Amygdala (tissue), 56 donors: ENCODE measurements at regions not wholly inside any gene's neighbourhood (a gene's known extent, or its start where the extent isn't known, plus 50 kb on each side); places are given as distances from the start of the nearest gene placed in this dataset.

Experiments
- DNase-seq, 56 donors: peaks; one replicate each; lab custom pipeline; 2025; lab: John Stamatoyannopoulos, UW

DNA sequence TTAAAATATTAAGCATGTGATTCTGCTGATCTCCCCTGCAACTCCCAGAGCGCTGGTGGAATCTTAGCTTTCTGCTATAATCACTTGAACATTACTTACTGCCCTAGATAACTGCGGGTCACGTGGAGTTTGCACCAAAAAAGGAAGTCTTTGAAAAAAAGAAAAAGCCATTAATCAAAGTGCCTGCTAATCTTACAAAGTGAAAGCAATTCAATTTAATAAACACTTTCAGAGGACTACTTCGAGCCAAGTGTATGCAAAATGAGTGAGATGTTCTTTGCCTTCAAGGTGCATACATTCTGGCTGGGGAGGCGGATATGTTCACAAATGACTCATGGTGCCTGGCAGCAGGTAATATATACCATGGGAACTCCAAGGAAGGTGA lies 109.9 kb upstream of the GAP43 start:
- DNase-seq = peak in 1 of 56 donors; percentile 8

DNA sequence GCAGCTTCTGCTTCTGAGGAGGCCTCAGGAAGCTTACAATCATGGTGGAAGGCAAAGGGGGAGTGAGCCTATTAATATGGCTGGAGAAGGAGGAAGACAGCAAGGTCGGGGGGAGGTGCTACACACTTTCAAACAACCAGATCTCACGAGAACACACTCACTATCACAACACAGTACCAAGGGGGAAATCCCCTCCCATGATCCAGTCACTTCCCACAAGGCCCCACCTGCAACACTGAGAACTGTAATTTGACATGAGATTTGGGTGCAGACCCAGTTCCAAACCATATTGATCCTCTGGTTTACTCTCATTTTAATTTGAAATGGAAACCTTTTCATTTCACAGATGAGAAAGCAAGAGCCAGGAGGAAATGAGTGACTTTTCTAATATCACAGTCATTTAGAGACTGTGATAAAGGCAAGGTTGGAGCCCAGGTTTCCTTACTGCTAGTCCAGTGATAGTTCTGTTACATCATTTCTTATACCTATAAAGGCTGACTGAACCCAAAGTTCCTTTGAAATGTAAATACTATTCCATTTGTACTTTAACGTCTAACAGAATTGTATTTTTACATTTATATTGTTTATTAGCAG lies 105.8 kb upstream of the GAP43 start:
- DNase-seq = no peak

DNA sequence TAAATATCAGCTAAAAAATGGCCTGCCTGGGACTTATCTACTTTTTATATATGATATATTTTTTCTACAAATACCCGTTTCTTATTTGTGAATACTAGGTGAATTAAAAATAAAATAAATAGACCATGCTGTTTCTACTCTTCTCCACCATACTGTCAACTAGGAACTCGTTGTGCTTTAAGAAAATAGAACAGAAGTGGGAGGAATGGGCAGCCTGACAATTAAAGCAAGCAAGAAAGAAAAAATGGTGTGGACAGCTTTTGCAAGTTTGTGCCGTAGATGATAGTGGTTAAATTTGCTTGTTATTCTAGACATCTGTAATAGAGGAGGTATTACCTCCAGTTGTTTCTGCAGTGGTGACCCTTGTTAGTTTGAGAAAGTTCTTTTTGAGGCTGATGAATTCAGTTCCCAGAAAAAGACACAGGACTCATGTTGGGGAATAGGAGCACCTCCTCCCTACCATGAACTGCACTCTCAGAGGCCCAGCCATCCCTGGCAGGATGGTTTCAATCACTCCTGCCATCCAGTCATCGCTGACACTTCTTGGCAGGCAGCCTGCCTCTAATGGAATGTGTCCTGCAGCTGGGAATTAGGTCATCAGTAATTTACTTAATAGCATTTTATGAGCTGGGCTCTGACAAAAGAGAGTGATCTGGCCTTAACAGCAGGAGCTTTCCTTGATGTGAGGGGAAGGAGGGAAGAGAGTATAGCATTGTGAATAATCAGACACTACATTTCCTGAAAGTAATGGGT lies 105.0 kb upstream of the GAP43 start:
- peak in 7 of 56 donors; percentile 1 to 31 (median 7) for DNase-seq

DNA sequence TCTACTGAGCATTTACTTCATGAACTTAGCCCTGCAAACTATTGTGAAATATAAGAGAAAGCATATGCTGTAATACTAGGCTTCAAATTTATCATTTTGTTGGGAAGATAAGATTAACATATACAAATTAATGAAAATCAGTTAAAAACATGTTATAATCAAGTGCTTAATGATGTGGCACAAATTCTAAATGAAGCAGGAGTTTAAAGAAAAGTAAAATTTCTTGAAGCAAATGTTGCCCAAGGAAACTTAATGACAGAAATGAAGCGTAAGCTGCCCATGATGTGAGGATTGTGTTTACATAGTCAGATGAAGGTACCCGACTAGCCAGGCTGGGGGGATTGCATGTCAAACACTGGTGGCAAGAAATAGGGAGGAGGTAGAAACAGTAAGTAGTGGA lies 103.1 kb upstream of the GAP43 start:
- DNase-seq = no peak

DNA sequence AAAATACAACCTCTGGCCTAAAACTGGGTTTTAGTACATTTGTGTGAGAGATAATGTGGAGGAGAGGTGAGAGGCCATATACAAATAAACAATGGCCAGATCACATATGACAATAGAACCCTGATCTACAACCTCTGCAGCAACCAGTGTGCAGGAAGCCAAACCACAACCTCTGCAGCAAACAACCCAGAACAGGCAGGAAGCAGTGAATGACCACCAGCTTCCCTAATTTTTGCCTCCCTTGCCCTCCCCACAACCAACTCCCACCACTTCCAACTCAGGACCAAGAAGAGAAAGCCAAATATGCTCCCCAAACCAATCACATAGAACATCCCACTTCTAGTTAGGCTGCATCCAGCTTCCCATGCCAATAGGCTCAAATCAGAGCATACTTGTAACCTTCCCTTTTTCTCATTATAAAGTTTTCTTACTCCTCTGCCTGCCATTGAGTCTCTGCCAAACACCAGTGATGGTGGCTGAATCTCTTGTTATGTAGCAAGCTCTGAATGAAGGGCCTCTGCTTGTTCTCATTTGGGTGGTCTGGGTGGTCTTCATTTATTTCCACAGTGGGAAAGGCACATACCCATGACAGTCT lies 102.6 kb upstream of the GAP43 start:
- no peak for DNase-seq

DNA sequence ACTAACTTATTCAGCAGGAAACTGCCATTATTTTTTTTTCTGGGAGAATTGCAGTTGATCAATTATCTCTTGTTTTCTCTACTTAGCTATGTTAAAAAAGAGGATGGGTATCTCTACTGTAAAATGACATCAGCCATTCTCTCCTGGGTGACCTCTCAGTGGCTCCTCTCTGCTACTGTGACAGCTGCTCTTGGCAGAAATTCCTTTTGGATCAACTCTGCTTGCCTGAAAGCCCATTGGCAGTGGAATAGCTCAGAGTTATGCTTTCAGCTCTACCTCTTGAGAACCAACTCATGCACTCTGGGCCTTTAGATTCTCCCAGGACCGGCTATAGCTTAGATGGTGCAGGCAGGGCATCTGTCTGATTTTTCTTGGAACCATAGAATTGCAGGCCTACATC lies 99.9 kb upstream of the GAP43 start:
- no peak for DNase-seq

DNA sequence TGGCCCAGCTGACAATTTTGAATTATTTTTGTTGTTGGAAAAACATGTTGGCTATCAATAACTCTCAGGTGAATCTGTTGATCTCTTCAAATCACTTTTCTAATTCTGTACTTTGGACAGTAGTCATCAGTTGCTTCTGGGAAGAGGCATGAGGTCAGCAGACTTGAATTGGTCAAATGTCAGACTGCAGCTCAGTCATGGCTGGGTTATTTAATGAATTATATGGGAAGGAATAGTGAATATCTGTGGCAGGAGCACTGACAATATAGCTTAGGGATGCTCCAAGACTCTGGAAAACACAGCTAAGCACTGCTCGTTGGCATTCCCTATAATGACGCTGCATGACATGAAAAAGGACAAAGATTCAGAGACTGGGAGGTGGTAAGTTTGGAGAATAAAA lies 98.8 kb upstream of the GAP43 start:
- DNase-seq = no peak

DNA sequence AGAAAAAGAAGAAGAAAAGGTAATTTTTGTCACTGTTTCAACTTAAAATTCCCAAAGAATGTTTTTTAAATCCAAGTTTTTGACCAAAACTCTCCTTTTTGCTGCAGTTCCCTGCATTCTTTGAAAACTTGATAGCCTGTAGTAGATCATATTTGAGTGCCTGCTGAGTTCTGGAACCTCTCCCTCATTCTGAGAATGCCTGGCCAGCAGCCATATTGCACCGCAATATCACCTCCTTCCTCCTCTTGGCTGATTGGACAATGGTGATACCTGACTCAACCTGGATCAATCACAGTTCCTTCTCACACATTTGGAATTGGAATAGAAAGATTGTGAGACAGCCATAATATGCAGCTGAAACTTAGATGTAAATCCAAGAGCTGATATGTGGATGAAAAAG lies 97.6 kb upstream of the GAP43 start:
- no peak for DNase-seq

DNA sequence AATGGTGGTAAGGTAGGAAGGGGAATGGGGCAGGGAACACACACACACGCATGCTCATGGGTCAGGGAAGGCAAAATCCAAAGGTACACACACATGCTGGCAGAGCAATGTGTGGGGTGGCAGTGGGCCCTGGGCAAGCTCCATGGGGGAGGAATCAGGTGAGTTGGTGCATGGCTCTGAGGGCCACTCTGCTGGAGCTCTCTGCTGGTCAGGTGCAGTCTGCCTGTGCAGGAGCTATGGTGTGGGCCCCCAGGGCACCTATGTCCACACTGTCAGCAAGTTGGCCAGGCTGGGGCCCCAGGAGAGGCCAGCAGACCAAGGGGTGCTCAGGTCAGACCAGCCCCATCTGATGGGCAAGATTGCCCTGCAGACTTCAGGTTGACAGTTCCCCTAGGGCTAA lies 90.1 kb upstream of the GAP43 start:
- no peak for DNase-seq

DNA sequence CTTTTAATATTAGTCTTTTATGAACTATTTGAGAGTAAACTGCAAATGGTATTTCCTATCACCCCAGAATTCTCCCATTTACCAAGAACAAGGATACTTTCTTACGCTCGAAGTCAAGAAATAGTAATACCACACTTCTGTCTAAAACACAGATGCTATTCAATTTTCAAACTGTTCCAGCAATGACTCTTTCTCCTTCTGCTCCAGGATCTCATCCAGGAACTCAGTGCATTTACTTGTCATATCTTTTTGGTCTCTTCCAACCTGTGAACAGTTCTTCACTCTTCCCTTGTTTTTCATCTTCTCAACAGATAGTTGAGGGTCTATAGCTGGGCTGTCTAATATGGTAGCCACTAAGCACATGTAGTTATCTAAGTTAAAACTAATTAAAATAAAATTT lies 87.1 kb upstream of the GAP43 start:
- no peak for DNase-seq

DNA sequence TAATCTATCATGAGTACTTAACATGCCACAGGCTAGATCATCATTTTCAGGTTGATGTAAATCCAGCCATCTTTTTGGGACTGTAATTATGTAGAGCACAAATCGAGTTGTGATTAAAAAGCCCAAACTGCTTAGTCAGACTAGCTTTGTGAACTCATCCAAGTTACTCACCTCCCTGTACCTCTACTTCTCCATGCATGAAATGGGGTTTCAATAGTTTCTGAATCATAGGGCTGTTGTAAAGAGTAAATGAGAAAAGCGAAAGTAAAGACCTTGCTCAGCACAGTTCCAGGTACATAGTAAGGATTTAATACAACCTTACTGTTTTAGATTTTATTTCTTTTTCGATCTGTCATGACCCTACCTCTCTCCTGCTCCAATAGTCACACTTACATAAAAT lies 85.6 kb upstream of the GAP43 start:
- no peak for DNase-seq

DNA sequence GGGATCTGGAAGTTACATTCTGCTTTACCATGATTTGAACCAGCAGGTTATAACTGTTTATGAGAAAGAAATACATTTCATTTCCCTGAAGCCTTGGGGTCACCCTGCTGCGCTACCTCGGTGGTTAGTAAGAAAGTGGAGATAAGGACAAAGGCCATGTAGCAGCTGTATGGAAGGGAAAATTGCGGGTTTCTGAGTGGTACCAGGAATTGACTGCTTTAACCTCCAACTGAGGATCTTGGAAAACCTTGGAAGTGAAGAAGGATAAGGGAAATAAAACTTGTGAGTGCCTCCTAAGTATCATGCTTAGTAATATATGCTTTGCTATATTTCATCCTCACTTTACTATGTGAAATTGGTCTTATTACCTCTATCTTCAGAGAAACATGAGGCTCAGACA lies 76.1 kb upstream of the GAP43 start:
- DNase-seq = no peak

DNA sequence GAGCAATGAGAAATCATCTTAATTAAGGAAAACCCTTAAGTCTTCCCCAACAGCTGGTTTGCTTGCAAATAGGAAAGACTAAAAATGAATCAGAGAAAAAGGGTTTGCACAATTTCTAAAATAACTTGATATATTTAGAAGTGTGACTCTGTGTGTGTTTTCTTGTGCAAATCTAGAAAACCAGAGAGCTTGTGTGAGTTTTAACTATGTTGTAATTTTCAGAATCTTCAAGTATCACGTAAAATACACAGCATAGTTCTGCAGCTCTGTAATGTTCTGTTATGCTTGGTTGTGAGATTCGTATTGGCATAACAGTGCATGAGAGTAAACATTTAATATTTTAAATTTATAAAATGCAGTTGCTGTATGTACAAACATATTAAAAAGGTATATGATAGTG lies 74.7 kb upstream of the GAP43 start:
- DNase-seq = no peak

DNA sequence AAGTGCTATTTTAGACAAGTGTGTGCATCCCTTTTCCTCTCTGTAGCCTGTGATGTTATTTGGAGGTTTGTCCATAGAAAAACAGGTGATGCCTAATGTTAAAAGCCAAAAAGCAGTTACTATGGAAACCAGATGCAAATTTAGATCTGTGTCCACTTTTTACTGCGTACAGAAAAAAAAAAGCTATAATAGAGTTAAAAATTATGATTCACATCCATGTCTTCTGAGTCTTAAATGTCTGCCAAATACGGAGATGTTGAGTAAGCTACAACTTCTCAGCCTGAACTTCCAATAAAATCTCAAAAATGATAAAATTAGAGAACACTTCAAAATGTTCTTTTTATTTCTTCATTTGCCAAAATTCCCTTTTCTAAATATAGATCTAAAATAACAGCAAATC lies 74.2 kb upstream of the GAP43 start:
- no peak for DNase-seq

DNA sequence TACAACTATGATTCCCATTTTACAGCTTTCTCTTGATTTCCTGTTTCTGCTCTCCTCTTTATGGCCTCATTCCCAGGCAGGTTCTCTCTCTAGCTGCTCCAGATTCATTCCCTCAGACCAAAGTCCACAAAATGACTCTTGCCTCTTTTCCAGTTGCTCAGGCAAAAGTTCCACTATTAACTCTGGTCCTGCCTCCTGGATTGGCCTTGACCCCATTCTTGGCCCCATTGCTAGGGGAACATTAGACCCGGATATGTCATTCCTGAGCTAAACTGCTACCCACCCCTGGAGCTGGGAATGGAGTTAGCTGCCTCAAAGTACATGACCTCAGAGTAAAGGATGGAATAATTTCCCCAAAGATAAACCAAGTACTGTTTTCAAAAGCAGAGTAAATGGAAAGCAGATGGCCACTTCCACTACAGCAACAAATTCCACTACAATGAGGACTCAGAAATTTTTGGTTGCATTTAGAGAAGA lies 73.0 kb upstream of the GAP43 start:
- no peak for DNase-seq

DNA sequence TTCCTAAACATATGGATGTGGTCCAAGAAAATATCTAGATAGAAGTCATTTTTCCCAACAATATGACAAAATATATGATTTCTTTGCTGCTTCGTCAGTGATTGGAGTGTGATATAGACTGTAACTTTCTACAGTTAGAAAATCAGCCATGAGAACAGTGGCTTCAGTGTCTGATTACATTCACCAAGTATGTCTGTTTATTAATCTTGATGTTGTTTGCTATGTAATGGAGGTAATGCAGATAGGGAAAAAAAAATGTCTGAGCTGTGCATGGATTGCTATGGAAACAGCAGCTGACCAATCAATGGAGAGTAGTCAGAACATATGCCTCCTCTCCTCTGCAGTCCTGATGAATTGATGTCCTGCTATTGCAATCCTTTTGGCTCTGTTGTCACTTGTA lies 72.3 kb upstream of the GAP43 start:
- peak in 1 of 56 donors; percentile 3 for DNase-seq

DNA sequence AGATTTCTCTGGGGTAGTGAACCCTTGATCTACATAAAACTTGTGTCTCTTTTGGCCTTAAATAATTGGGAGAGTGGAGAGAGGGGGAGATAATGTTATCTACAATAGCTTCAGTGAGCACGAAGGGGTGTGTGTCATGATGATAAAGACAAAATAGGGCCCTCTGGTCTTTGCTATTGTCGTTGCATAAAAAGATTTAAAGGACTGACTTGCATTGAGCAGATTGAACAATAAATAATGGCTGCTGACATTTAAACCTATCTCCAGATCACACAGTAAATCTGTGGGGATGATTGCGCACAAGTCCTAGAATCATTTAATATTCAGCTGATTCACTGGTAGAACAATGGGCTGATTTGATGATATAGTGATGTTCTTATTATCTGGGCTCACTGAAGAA lies 71.3 kb upstream of the GAP43 start:
- DNase-seq = no peak

DNA sequence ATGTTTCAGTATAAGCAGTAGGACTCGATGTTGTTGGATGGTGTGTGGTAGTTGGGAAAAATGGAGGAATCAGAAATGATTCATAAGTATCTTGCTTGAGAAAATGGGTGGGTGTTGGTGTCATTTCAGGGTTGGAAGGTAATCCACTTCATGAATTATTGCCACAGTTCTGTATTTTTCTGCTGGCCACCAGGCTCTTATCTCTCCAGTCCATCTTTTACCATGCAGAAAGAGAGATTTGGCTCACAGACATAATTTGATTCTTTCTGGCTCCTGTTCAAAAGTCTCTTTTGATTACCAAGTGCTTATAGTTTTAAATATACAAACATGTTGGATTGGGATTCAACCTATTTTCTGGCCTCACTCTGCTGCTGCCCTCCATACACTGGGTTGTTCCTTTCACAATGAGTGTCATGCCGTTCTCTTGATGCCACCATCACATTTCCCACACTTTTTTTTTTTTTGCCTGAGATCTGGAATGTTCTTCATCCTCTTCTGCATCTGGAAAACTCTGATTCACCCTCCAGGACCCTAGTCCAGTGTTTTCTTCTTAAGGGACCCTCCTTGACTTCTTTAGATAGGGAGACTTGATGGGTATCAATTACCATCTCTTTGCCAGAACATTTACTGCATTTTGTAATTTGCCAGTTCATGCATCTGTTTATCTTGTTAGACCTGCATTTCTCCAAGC lies 69.4 kb upstream of the GAP43 start:
- no peak for DNase-seq

DNA sequence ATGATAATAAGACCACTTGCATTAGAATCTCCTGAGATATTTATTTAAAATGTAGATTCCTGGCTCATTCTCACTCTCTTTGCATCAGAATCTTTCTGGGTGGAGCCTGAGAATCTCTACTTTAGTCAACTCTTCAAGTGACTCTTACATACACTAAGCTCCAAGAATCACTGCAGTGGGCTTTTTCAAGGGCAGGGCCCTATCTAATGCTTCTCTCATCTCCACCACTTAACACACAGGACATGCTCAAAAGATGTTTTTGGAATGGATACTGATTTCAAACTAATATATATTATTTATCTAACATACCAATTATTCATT lies 68.9 kb upstream of the GAP43 start:
- no peak for DNase-seq

DNA sequence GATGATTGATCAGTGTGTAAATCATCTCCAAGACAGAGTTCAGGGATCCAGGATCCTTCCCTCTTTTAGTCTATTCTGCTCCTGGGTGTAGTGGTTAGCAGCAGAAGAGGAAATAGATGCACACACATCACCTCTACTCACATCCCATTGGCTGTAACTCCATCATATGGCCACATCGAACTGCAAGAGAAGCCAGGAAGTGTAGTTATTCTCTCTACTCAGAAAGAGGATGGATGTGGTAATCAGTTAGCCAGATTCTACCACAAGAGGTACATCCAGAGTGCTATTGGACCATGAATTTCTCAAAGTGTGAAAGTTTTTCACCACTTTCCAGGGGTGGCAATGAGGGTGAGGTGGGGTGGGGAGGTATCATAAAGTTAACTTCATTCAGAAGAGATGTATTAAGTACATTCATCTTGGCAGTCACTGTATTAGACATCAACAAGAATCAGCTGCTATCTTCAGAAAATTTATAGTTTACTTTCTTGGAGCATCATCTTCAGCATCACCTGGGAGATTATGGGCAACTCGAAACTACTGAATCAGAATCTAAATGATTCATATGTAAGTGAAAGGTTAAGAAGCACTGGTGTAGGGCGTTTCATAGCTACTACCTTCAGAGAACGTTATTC lies 60.6 kb upstream of the GAP43 start:
- DNase-seq = no peak

DNA sequence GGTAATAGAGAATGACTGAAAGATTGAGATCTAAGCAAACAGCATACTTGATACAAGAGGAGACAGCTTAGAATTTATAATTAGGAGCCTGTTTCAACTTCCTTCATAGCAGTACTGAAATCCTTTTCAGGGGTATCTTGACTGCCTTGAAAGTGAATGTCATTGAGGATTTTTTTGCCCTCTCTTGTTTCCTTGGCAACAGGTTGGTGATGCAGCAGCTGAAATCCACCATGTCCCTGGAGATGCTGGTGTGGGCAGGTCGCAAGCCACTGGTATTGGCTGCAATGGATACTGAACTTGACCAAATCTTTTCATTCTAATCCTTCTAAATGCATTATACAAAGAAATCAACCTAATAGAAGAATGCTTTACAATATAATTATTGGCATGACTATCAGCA lies 59.3 kb upstream of the GAP43 start:
- no peak for DNase-seq
